ENCODE measurements at regions not wholly inside any gene's neighbourhood (a gene's known extent, or its start where the extent isn't known, plus 50 kb on each side); places are given as distances from the start of the nearest gene placed in this dataset.
"Not testable (repeated sequence)": the region's sequence is repeated elsewhere in the genome, so short reads cannot be mapped to it uniquely, and the experiment has no call there.

DNA sequence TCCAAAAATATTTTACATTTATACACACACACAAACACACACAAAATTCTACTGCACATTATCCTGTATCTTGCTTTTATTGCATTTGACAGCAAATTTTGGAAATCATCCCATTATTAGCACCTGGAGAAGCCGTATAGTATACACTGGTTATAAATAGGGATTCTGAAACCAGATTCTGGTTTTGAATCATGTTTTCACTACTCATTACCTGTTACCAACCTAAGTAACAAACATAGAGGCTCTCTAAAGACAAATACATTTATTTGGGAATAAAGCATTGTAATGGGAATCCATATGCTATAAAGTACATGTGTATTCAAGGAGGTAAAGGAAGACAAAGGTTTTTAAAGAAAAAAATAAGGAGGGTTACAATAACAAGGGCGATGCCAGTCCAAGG is 106.8 kb downstream of the OR2B2 start:
- no peak overlapping the region for H3K4me3 Mint-ChIP-seq
- no peaks in the 10 kb centered on the region for H3K9me3 Mint-ChIP-seq
- no peaks in the 10 kb centered on the region for H3K27me3 Mint-ChIP-seq
- no peak overlapping the region for H3K27ac Mint-ChIP-seq
- peaks cover 13% of the 10 kb centered on the region for H3K4me1 Mint-ChIP-seq (ENCODE audit: low read depth)
- intact Hi-C loops (cut with micrococcal nuclease), result loop anchor here (5.0 kb wide), 1 partner anchor 628 kb away; no protein-coding TSS in a partner anchor
- H3K36me3 Mint-ChIP-seq (ENCODE audit: low read depth), result no peaks in the 10 kb centered on the region

DNA sequence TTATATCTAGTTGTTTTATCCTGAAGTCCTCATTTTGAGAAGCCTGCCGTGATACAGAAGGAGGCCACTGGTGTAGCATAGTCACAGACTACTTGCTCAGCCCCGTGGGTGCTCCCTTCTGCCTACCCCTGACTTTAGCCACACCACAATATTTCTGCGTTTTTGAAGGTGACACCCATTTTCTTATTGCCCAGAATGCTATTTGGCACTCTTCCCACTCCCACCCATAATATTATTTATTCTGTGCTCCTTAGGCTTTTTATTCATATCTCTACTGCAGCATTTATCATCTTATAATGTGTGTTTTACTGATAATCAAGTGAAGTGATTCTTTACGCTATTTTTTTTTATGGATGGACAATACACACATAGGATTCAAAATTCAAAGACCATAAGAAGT is 107.3 kb downstream of the OR2B2 start:
- intact Hi-C loops (cut with micrococcal nuclease), result loop anchor here (5.0 kb wide), 1 partner anchor 628 kb away; no protein-coding TSS in a partner anchor
- Mint-ChIP-seq H3K36me3 (ENCODE audit: low read depth) (no peaks in the 10 kb centered on the region), H3K4me1 (ENCODE audit: low read depth) (peaks cover 10% of the 10 kb centered on the region), H3K27ac (no peak overlapping the region), H3K27me3 (no peaks in the 10 kb centered on the region), H3K4me3 (no peak overlapping the region), H3K9me3 (no peaks in the 10 kb centered on the region)

DNA sequence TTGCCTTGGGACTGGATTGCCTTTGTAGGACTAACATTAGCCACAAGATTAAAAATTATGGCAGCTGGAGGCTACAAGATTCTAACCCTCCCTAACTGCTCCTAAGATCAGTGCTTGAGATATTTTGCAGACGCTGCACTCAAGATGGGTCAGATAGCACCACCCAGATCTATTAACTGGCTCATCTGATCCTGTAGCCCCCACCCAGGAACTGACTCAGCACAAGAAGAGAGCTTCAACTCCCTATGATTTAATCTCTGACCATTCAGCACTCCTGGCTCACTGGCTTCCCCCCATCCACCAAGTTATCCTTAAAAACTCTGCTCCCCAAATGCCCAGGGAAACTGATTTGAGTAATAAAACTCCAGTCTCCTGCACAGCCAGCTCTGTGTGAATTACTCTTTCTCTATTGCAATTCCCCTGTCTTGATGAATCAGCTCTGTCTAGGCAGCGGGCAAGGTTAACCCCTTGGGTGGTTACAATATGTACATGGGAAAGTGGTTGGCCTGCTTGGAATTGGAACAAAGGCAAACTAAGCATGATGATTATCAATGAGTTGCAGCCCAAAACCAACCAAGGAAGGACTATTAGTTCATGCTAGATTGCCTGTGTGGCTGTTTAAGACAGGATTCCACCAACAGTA is 111.3 kb downstream of the OR2B2 start:
- H3K4me1 Mint-ChIP-seq (ENCODE audit: low read depth), result no peaks in the 10 kb centered on the region
- intact Hi-C loops (cut with micrococcal nuclease), result no loop called here
- H3K27ac Mint-ChIP-seq, result no peak overlapping the region
- no peak overlapping the region for H3K4me3 Mint-ChIP-seq
- H3K36me3 Mint-ChIP-seq (ENCODE audit: low read depth), result no peaks in the 10 kb centered on the region
- H3K9me3 Mint-ChIP-seq, result no peaks in the 10 kb centered on the region
- H3K27me3 Mint-ChIP-seq, result no peaks in the 10 kb centered on the region

DNA sequence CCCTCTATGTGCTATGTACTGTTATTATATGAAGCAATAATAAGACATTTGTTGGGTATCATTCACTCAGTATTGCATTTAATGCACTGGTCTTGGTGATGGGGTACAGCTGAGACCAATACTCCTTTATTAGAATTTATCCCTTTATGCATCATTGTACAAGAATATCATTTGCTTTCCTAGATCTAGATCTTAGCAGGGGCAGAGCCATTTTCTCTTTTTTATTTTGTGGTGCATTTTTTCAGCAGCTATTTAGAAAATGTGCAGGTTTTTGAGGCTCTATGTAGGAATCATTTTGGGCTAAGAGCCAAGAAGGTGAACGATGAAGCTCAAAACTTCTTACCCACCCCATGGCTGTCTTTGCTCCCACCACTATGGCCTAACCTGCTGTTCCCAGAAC is 114.2 kb downstream of the OR2B2 start:
- Mint-ChIP-seq H3K9me3 (no peaks in the 10 kb centered on the region), H3K27ac (no peak overlapping the region), H3K4me3 (no peak overlapping the region), H3K36me3 (ENCODE audit: low read depth) (no peaks in the 10 kb centered on the region), H3K4me1 (ENCODE audit: low read depth) (peaks cover 1% of the 10 kb centered on the region), H3K27me3 (peaks cover 1% of the 10 kb centered on the region)
- intact Hi-C loops (cut with micrococcal nuclease), result no loop called here

DNA sequence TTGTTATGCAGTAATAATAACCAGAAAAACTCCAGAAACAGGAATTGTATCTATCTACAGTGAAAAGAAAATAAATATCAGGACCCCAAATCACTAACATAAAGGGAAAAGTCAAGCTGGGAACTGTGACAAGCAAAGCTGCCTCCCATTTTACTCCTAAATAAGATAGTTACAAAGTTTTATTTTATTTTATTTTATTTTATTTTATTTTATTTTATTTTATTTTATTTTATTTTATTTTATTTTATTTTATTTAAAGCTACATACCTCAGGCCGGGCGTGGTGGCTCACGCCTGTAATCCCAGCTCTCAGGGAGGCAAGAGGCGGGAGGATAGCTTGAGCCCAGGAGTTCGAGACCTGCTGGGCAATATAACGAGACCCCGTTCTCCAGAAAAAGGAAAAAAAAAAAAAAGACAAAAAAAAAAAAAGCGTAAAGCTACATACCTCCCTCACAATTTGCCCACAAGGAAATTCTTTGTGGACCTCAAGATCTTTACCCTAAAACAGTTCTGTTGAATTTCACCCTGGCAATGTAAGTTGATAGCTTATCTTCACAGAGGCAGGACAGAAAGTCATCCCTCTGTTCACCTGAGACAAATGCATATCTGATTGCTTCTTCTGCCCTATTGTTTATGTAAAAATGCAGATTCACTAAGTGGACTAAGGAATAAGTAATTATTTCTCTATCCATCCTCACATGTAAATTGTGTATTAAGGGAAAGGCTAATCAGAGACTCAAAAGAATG is 115.3 kb downstream of the OR2B2 start:
- H3K4me3 Mint-ChIP-seq; H3K9me3 Mint-ChIP-seq; H3K27me3 Mint-ChIP-seq; H3K36me3 Mint-ChIP-seq (ENCODE audit: low read depth); intact Hi-C loops (cut with micrococcal nuclease); H3K27ac Mint-ChIP-seq; H3K4me1 Mint-ChIP-seq (ENCODE audit: low read depth): not testable (repeated sequence)

DNA sequence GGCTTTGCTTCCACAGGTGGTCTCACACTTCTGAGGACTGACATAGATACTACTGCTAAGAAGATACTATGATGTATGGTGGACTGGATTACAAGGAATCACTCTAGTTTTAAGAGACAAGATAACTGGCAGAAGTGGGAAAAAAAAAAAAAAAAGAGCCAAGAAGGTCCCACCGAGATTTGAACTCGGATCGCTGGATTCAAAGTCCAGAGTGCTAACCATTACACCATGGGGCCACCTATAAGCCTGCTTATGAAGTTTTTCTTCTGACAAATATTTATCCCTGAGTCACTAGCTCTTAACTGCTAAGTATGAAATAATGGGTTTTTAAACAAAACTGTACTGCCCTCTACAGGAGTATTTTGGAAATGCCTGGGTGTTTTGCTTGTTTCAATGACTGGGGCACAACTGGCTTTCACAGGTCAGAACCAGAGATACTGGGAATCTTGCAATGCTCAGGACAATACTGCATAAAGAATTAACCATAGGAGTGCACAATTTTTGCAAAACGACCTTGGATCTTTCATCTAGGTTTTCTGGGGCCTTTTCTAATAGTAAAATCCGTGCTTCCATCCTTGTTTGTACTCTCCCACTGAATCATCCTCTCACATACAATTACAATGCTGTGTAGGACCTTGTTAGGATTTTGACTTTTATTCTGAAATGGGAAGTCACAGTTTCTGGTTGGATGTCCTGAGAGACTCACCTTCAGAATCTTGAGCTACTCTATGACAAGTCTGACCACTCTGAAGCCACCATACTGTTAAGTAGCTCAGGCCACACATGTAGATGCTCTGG is 116.3 kb downstream of the OR2B2 start:
- Mint-ChIP-seq H3K27ac (no peak overlapping the region), H3K9me3 (no peaks in the 10 kb centered on the region), H3K4me1 (ENCODE audit: low read depth) (peaks cover 15% of the 10 kb centered on the region), H3K27me3 (peaks cover 14% of the 10 kb centered on the region), H3K4me3 (no peak overlapping the region), H3K36me3 (ENCODE audit: low read depth) (no peaks in the 10 kb centered on the region)
- intact Hi-C loops (cut with micrococcal nuclease), result loop anchor here (1.0 kb wide), 1 partner anchor 277 kb away; no protein-coding TSS in a partner anchor

DNA sequence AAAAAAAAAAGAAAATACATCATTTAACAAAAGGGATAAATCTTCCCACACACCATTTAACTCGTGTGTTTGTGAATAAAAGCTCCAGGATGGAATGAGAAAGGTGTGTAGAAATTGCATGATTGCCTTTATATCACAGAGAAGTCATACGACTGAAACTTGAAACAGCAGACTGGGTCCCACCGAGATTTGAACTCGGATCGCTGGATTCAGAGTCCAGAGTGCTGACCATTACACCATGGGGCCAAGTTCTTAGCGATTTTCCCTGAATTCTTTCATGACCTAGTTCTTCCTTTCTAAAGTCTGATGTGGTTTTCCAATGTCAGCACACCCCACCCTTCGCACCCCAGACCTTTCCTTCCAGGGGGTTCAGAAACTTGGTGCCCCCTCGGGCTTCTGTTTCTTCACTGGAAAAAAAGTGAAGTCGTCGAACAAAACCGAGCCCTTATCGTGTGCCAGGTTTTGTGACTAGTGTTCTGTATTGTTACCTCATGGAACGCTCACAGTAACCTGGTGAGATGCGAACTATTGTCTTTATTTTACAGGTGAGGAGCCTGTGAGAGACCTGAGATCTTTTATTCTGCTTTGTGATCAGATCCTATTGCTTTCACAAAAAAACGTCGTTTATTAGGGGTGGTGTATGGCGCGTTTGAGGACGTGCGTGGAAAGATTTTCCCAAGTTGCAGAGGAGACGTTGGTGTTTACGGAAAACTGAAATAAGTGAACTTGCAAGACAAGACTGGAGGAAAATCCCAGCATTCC is 120.8 kb downstream of the OR2B2 start:
- Mint-ChIP-seq H3K4me1 (ENCODE audit: low read depth) (peaks cover 15% of the 10 kb centered on the region), H3K27ac (peak overlapping the region; percentile 56), H3K9me3 (no peaks in the 10 kb centered on the region), H3K36me3 (ENCODE audit: low read depth) (no peaks in the 10 kb centered on the region), H3K27me3 (peaks cover 19% of the 10 kb centered on the region), H3K4me3 (peak overlapping the region; percentile 79)
- intact Hi-C loops (cut with micrococcal nuclease), result loop anchor here (1.0 kb wide), 1 partner anchor 603 kb away; no protein-coding TSS in a partner anchor

DNA sequence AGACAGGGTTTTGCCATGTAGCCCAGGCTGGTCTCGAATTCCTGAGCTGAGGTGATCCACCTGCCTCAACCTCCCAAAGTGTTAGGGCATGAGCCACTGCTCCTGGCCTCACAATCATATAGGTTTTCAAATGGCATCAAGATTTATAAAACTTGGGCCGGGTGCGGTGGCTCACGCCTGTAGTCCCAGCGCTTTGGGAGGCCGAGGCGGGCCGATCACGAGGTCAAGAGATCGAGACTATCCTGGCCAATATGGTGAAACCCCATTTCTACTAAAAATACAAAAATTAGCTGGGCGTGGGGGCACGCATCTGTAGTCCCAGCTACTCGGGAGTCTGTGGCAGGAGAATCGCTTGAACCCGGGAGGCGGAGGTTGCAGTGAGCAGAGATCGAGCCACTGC is 123.8 kb downstream of the OR2B2 start:
- H3K9me3 Mint-ChIP-seq; H3K27ac Mint-ChIP-seq; intact Hi-C loops (cut with micrococcal nuclease); H3K4me3 Mint-ChIP-seq; H3K36me3 Mint-ChIP-seq (ENCODE audit: low read depth): not testable (repeated sequence)
- H3K27me3 Mint-ChIP-seq, result peaks cover 28% of the 10 kb centered on the region
- peaks cover 15% of the 10 kb centered on the region for H3K4me1 Mint-ChIP-seq (ENCODE audit: low read depth)

DNA sequence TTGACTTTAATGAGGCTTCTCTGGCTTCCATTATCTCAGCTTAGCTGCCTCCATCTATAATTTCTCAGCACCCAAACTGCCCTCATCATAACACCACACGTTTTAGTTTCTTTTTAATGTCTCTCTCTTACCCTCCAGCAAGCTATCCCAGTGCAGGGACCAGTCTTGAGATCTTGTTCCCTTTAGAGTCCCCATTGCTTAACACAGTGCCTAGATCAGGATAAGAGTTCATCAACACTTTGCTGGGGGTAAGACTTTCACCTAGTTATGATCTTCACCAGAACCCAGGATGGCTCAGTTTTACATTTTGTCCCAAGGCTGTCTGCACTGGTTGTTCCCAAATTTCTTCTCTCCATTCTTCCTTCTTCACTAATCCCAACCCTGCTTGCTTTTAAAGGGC is 126.1 kb downstream of the OR2B2 start:
- H3K9me3 Mint-ChIP-seq, result no peaks in the 10 kb centered on the region
- H3K36me3 Mint-ChIP-seq (ENCODE audit: low read depth), result no peaks in the 10 kb centered on the region
- no peak overlapping the region for H3K4me3 Mint-ChIP-seq
- peaks cover 14% of the 10 kb centered on the region for H3K27me3 Mint-ChIP-seq
- no peaks in the 10 kb centered on the region for H3K4me1 Mint-ChIP-seq (ENCODE audit: low read depth)
- H3K27ac Mint-ChIP-seq, result no peak overlapping the region
- intact Hi-C loops (cut with micrococcal nuclease), result no loop called here

DNA sequence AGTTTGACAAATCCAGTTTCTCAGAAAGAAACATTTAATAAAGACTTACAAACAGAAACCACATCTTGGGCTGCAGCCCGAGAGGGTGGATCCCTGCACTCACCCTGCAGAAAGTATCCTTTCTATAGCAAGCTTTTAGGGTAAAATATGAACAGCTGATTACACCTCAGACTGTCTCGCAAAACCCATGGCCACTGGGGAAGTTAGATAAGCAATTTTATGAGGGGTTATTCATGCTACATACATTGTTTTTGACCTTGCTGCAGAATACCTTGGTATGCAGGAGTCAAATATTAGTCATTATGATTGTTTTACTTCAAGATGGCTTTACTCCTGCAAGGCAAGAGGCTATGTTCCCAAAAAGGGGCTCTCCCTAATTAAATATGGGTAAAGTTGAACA is 126.9 kb downstream of the OR2B2 start:
- Mint-ChIP-seq H3K4me1 (ENCODE audit: low read depth) (no peaks in the 10 kb centered on the region), H3K36me3 (ENCODE audit: low read depth) (no peaks in the 10 kb centered on the region), H3K9me3 (no peaks in the 10 kb centered on the region), H3K4me3 (no peak overlapping the region), H3K27me3 (peaks cover 14% of the 10 kb centered on the region), H3K27ac (no peak overlapping the region)
- intact Hi-C loops (cut with micrococcal nuclease), result no loop called here

DNA sequence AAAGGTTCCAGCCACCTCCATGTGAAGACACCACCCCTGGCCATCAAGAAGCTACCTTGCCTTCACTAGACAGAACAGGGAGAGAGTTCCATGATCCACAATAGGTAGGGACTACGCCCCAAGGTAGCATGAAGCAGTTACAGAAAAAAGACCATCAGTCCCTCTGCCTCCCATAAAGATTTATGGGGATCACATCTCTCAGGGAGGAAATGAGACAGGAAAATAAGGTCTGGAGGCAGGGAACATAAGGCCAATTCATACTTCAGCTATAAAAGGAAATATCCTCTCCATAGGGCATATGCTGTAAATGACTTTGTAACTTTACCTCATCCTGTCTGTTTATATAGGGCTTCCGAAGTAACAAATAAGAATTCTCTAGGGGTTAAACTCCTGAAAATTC is 129.4 kb downstream of the OR2B2 start:
- Mint-ChIP-seq H3K4me1 (ENCODE audit: low read depth) (peaks cover 6% of the 10 kb centered on the region), H3K4me3 (no peak overlapping the region), H3K36me3 (ENCODE audit: low read depth) (no peaks in the 10 kb centered on the region), H3K27ac (no peak overlapping the region), H3K9me3 (no peaks in the 10 kb centered on the region), H3K27me3 (peaks cover 9% of the 10 kb centered on the region)
- intact Hi-C loops (cut with micrococcal nuclease), result no loop called here

DNA sequence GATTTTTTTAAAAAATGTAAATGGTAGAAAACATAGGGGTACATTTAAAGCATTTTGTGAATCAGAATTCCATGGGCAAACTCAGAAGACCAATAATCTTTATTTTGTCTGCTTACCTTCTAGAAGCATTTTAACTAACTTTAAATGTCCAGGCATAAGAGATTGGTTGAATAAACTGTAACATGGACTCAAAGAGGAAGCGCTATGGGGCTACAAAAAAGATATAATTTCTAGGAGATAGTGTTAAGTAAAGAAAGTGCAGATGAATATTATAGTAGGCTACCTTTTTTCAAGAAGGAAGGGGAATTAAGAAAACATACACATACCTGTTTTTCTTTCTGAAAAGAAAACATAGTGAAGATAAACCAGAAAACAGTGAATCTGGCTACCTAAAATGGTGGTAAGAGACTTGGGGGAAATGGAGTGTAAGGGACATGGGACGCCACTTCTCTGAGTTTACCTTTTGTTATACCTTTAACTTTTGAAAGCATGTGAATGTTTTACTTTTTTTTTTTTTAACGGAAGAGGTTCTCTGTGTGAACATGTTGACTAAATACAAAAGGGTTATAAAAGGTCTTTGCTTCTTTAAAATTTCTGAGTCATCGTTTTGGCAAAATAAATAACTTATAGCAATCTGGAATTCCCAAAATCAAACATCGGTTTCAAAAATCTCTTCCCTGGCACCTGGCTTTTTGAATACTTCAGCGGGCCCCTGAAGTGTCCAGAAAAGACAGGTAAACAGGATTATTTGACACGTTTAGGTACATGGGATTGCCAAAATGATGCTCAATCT is 133.4 kb downstream of the OR2B2 start:
- H3K27me3 Mint-ChIP-seq, result no peaks in the 10 kb centered on the region
- H3K27ac Mint-ChIP-seq, result no peak overlapping the region
- intact Hi-C loops (cut with micrococcal nuclease), result no loop called here
- H3K4me3 Mint-ChIP-seq, result no peak overlapping the region
- H3K4me1 Mint-ChIP-seq (ENCODE audit: low read depth), result peaks cover 30% of the 10 kb centered on the region
- no peaks in the 10 kb centered on the region for H3K36me3 Mint-ChIP-seq (ENCODE audit: low read depth)
- peaks cover 6% of the 10 kb centered on the region for H3K9me3 Mint-ChIP-seq
